ENCODE measurements at regions not wholly inside any gene's neighbourhood (a gene's known extent, or its start where the extent isn't known, plus 50 kb on each side); places are given as distances from the start of the nearest gene placed in this dataset.
A peak's percentile ranks its signal among the peaks of the same experiment; 100 is the strongest.

DNA sequence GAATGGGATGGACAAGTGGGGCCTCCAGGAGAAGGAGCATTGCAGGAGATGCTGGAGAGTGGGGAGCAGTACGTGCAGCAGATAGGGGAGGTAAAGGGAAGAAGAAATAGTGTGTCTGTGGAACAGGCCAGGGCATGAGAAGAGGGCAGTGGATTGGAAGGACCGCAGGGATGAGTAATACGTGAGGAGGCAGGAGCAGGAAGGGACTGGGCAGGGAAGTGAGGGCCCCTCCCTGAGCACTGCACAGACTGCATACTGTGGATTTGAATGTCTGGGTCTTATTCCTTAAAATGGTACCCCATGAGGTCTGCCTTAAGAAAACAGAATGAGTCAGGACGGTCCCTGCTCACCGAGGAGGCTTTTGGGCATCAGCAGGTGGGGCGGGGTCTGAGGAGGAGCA lies 210.0 kb upstream of the NDN start:
- H3K4me1 ChIP-seq (ENCODE audit: control insufficient read depth, extremely low read depth, insufficient read depth, low read length), result no peaks in the 10 kb centered on the region

DNA sequence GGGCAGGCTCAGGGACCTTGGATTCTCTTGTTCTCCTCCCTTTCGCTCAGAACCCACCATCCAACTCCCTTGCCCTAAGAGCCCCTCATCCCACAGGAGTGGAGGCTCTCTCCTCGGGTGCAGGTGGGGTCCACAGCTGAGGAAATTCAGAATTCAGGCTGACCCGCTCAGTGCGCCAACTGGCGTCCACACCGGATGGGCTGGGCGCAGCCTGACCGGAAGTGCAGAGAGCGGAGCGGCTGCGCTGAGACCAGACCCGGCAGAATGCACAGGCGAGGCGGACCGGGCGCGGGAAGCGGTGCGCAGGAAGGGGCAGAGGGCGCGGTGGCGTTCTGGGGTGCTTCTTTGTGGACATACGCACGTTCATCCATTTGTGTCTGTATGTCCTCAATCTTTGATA lies 210.4 kb upstream of the NDN start:
- Histone ChIP-seq H3K36me3 (ENCODE audit: control insufficient read depth, insufficient read depth, low read length) (no peaks in the 10 kb centered on the region), H3K4me1 (ENCODE audit: control insufficient read depth, extremely low read depth, insufficient read depth, low read length) (no peaks in the 10 kb centered on the region), H3K9ac (ENCODE audit: insufficient read depth, low read length) (no peak overlapping the region), H4K20me1 (ENCODE audit: control insufficient read depth, extremely low read depth, insufficient read depth, low read length) (no peaks in the 10 kb centered on the region), H2AFZ (ENCODE audit: low read length) (no peak overlapping the region), H3K27ac (ENCODE audit: insufficient read depth, low read length) (no peak overlapping the region), H3K79me2 (ENCODE audit: control insufficient read depth, insufficient read depth, low read length) (no peaks in the 10 kb centered on the region), H3K4me3 (replicated peaks in 1 of 4; ENCODE audit: control extremely low read depth in 1 of 4, insufficient read depth in 1 of 4, low read depth in 3 of 4, low read length in 4 of 4) (peak overlapping the region in 1 of 4 experiments; percentile 29), H3K4me2 (ENCODE audit: extremely low read depth, insufficient read depth, low read length) (no peak overlapping the region), H3K9me3 (ENCODE audit: control insufficient read depth, insufficient read depth, low read depth, low read length) (no peaks in the 10 kb centered on the region), H3K27me3 (ENCODE audit: control insufficient read depth, insufficient read depth, low read length) (no peaks in the 10 kb centered on the region)
- no peak for DNase-seq (ENCODE audit: low read depth in 2 of 2)
- TF ChIP-seq, protein P1, sequence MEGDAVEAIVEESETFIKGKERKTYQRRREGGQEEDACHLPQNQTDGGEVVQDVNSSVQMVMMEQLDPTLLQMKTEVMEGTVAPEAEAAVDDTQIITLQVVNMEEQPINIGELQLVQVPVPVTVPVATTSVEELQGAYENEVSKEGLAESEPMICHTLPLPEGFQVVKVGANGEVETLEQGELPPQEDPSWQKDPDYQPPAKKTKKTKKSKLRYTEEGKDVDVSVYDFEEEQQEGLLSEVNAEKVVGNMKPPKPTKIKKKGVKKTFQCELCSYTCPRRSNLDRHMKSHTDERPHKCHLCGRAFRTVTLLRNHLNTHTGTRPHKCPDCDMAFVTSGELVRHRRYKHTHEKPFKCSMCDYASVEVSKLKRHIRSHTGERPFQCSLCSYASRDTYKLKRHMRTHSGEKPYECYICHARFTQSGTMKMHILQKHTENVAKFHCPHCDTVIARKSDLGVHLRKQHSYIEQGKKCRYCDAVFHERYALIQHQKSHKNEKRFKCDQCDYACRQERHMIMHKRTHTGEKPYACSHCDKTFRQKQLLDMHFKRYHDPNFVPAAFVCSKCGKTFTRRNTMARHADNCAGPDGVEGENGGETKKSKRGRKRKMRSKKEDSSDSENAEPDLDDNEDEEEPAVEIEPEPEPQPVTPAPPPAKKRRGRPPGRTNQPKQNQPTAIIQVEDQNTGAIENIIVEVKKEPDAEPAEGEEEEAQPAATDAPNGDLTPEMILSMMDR (conservative IDR thresholded peaks at IDR 0.05 in 1 of 2, IDR thresholded peaks at IDR 0.05 in 1 of 2; ENCODE audit: low read depth in 1 of 2, low read length in 2 of 2), result no peak
- no peak for TF ChIP-seq EZH2 (IDR thresholded peaks at IDR 0.05; ENCODE audit: low read length, missing control alignments)

More for the DNA sequence above, 210.0 kb upstream of the NDN start:
- Histone ChIP-seq H2AFZ (ENCODE audit: low read length) (no peak overlapping the region), H3K4me3 (replicated peaks in 1 of 4; ENCODE audit: control extremely low read depth in 1 of 4, insufficient read depth in 1 of 4, low read depth in 3 of 4, low read length in 4 of 4) (no peak overlapping the region), H4K20me1 (ENCODE audit: control insufficient read depth, extremely low read depth, insufficient read depth, low read length) (no peaks in the 10 kb centered on the region), H3K79me2 (ENCODE audit: control insufficient read depth, insufficient read depth, low read length) (no peaks in the 10 kb centered on the region), H3K9me3 (ENCODE audit: control insufficient read depth, insufficient read depth, low read depth, low read length) (no peaks in the 10 kb centered on the region), H3K9ac (ENCODE audit: insufficient read depth, low read length) (no peak overlapping the region), H3K36me3 (ENCODE audit: control insufficient read depth, insufficient read depth, low read length) (no peaks in the 10 kb centered on the region), H3K4me2 (ENCODE audit: extremely low read depth, insufficient read depth, low read length) (no peak overlapping the region), H3K27me3 (ENCODE audit: control insufficient read depth, insufficient read depth, low read length) (no peaks in the 10 kb centered on the region), H3K27ac (ENCODE audit: insufficient read depth, low read length) (no peak overlapping the region)
- TF ChIP-seq, protein P1 (conservative IDR thresholded peaks at IDR 0.05 in 1 of 2, IDR thresholded peaks at IDR 0.05 in 1 of 2; ENCODE audit: low read depth in 1 of 2, low read length in 2 of 2), result no peak
- no peak for TF ChIP-seq EZH2 (IDR thresholded peaks at IDR 0.05; ENCODE audit: low read length, missing control alignments)
- no peak for DNase-seq (ENCODE audit: low read depth in 2 of 2)

DNA sequence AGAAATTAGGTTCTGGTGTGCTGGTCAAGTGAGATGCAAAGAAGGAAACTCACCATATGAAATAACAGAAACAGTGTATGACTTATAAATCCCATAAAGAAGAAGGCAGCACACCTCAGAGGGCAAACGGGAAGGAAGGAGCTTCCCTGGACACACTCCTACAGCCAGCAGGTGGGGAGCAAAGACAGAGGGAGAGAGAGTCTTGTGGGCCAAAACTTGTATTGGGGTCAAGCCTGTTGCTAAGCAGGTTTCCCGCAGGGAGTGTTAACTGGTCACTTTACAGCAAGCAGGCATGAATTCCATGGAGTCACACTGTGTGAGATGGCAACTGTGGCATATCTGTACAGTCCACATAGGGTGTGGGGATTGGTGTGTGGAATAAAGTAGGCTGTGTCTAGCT lies 222.9 kb upstream of the NDN start:
- no peak for DNase-seq (ENCODE audit: low read depth in 2 of 2)
- H3K4me1 ChIP-seq (ENCODE audit: control insufficient read depth, extremely low read depth, insufficient read depth, low read length), result no peaks in the 10 kb centered on the region
- no peaks in the 10 kb centered on the region for H3K79me2 ChIP-seq (ENCODE audit: control insufficient read depth, insufficient read depth, low read length)

More for the DNA sequence above, 222.9 kb upstream of the NDN start:
- TF ChIP-seq, protein P1 (conservative IDR thresholded peaks at IDR 0.05 in 1 of 2, IDR thresholded peaks at IDR 0.05 in 1 of 2; ENCODE audit: low read depth in 1 of 2, low read length in 2 of 2), result no peak
- no peak for TF ChIP-seq EZH2 (IDR thresholded peaks at IDR 0.05; ENCODE audit: low read length, missing control alignments)
- H3K4me2 ChIP-seq (ENCODE audit: extremely low read depth, insufficient read depth, low read length), result no peak overlapping the region
- no peak overlapping the region for H2AFZ ChIP-seq (ENCODE audit: low read length)
- H3K4me3 ChIP-seq (replicated peaks in 1 of 4; ENCODE audit: control extremely low read depth in 1 of 4, insufficient read depth in 1 of 4, low read depth in 3 of 4, low read length in 4 of 4), result no peak overlapping the region
- no peaks in the 10 kb centered on the region for H3K36me3 ChIP-seq (ENCODE audit: control insufficient read depth, insufficient read depth, low read length)
- no peak overlapping the region for H3K27ac ChIP-seq (ENCODE audit: insufficient read depth, low read length)
- H3K27me3 ChIP-seq (ENCODE audit: control insufficient read depth, insufficient read depth, low read length), result no peaks in the 10 kb centered on the region
- no peaks in the 10 kb centered on the region for H3K9me3 ChIP-seq (ENCODE audit: control insufficient read depth, insufficient read depth, low read depth, low read length)
- H3K9ac ChIP-seq (ENCODE audit: insufficient read depth, low read length), result no peak overlapping the region
- H4K20me1 ChIP-seq (ENCODE audit: control insufficient read depth, extremely low read depth, insufficient read depth, low read length), result no peaks in the 10 kb centered on the region

Measured in fibroblast of lung (primary cell).